ENCODE measurements at regions not wholly inside any gene's neighbourhood (a gene's known extent, or its start where the extent isn't known, plus 50 kb on each side); places are given as distances from the start of the nearest gene placed in this dataset.
"Not testable (repeated sequence)": the region's sequence is repeated elsewhere in the genome, so short reads cannot be mapped to it uniquely, and the experiment has no call there.

GRCh38 chr2:192539306-192539705 is 344.6 kb upstream of the TMEFF2 start:
- Histone ChIP-seq H3K4me3 (ENCODE audit: low read depth, low read length) (no peak overlapping the region), H3K9me3 (ENCODE audit: severe bottlenecking) (no peaks in the 10 kb centered on the region), H3K27ac (no peak overlapping the region), H3K27me3 (ENCODE audit: insufficient read depth, low read depth, severe bottlenecking) (no peaks in the 10 kb centered on the region), H3K36me3 (no peaks in the 10 kb centered on the region)
- no peak for DNase-seq
- no peak for TF ChIP-seq CTCF (IDR thresholded peaks at IDR 0.05; ENCODE audit: low read depth, low read length)

DNA sequence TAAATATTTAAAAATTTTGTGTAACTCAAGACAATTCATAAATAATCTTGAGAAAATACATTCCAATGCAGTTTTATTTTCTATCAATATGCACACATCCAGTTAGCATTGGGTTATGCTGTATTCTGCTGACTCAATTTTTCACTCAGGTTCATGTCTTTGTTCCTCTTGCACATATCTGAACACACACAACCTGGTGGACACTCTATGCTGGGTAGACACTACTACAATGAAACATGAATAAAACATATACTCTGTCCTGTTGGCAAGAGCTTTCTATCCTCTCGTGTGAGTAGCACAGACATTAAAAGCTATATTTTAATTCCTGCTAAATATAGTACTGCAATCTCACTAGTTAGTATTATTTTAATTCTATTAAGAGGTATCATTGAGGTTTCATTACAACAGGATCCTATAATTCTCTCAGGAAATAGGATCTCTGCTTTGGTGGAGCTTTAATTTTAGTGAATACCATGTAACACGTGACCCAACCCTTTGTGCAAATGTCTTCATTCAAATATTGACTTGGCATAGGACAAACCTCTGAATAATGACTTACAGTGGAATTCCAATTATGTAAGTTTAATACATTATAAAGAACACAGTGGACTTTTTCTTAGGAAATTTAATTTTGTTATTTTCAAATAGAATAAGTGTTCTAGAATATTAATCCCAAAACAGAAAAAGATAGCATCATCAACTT is 342.3 kb upstream of the TMEFF2 start:
- H3K27ac ChIP-seq: no peak overlapping the region
- H3K27me3 ChIP-seq (ENCODE audit: insufficient read depth, low read depth, severe bottlenecking): no peaks in the 10 kb centered on the region
- DNase-seq: no peak
- no peak overlapping the region for H3K4me3 ChIP-seq (ENCODE audit: low read depth, low read length)
- no peaks in the 10 kb centered on the region for H3K36me3 ChIP-seq
- H3K9me3 ChIP-seq (ENCODE audit: severe bottlenecking): no peaks in the 10 kb centered on the region
- no peak for TF ChIP-seq CTCF (IDR thresholded peaks at IDR 0.05; ENCODE audit: low read depth, low read length)

GRCh38 chr2:192535956-192536921 is 341.5 kb upstream of the TMEFF2 start:
- TF ChIP-seq CTCF (IDR thresholded peaks at IDR 0.05; ENCODE audit: low read depth, low read length): no peak
- H3K36me3 ChIP-seq: no peaks in the 10 kb centered on the region
- no peaks in the 10 kb centered on the region for H3K9me3 ChIP-seq (ENCODE audit: severe bottlenecking)
- no peak overlapping the region for H3K4me3 ChIP-seq (ENCODE audit: low read depth, low read length)
- no peak overlapping the region for H3K27ac ChIP-seq
- H3K27me3 ChIP-seq (ENCODE audit: insufficient read depth, low read depth, severe bottlenecking): no peaks in the 10 kb centered on the region
- DNase-seq: no peak

DNA sequence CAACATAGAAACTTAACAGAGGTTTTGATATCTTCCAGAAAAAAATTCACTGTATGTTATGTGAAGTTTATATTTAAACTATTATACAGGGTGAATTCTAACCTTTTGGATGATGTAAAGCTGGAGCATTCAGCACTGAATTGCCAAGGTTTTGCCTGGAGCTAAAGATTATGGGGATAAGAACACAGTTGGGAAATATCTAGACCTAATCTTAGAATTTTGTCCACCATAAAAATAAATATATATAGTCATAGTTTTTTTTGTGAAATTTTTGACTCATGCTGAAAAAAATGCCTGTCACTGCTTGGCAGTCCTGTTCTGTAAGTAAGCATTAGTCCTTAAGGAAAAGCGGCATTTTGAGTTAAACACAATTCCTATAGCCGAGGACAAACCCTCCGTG is 339.3 kb upstream of the TMEFF2 start:
- no peak overlapping the region for H3K4me3 ChIP-seq (ENCODE audit: low read depth, low read length)
- H3K27ac ChIP-seq: no peak overlapping the region
- no peak for TF ChIP-seq CTCF (IDR thresholded peaks at IDR 0.05; ENCODE audit: low read depth, low read length)
- no peaks in the 10 kb centered on the region for H3K9me3 ChIP-seq (ENCODE audit: severe bottlenecking)
- H3K36me3 ChIP-seq: no peaks in the 10 kb centered on the region
- DNase-seq: no peak
- no peaks in the 10 kb centered on the region for H3K27me3 ChIP-seq (ENCODE audit: insufficient read depth, low read depth, severe bottlenecking)

DNA sequence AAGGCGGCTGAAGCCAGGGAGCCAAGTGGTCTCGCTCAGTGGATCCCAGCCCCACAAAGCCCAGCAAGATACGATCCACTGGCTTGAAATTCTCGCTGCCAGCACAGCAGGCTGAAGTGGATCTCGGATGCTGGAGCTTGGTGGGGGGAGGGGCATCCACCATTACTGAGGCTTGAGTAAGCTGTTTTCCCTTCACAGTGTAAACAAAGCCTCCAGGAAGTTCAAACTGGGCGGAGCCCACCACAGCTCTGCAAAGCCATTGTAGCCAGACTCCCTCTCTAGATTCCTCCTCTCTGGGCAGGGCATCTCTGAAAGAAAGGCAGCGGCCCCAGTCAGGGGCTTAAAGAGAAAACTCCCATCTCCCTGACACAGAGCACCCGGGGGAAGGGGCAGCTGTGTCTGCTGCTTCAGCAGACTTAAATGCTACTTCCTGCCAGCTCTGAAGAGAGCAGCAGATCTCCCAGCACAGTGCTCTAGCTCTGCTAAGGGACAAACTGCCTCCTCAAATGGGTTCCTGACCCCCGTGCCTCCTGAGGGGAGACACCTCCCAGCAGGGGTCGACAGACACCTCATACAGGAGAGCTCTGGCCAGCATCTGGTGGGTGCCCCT is 330.0 kb upstream of the TMEFF2 start:
- not testable (repeated sequence) for DNase-seq; H3K27me3 ChIP-seq (ENCODE audit: insufficient read depth, low read depth, severe bottlenecking); H3K4me3 ChIP-seq (ENCODE audit: low read depth, low read length); H3K9me3 ChIP-seq (ENCODE audit: severe bottlenecking); H3K36me3 ChIP-seq; H3K27ac ChIP-seq

- not testable (repeated sequence) for H3K36me3 ChIP-seq; H3K4me3 ChIP-seq (ENCODE audit: low read depth, low read length); H3K27me3 ChIP-seq (ENCODE audit: insufficient read depth, low read depth, severe bottlenecking); DNase-seq; H3K27ac ChIP-seq; H3K9me3 ChIP-seq (ENCODE audit: severe bottlenecking)
Measured at GRCh38 chr2:192524214-192524613, 329.5 kb upstream of the TMEFF2 start.

Measured in WERI-Rb-1 (cell line).